ENCODE measurements at regions not wholly inside any gene's neighbourhood (a gene's known extent, or its start where the extent isn't known, plus 50 kb on each side); places are given as distances from the start of the nearest gene placed in this dataset.

- H3K4me1 ChIP-seq (ENCODE audit: insufficient read depth, low read length, poor library complexity, severe bottlenecking) = no peaks in the 10 kb centered on the region
- BruUV-seq (replicated peaks) = no TSS peak
- H3K27ac ChIP-seq (ENCODE audit: low read depth, low read length, poor library complexity, severe bottlenecking) = no peak overlapping the region
- no peaks in the 10 kb centered on the region for H3K27me3 ChIP-seq (replicated peaks; ENCODE audit: insufficient read depth, low read depth, low read length, poor library complexity)
- no peak overlapping the region for H3K4me3 ChIP-seq (ENCODE audit: low read depth, low read length, poor library complexity, severe bottlenecking)
- POLR2A ChIA-PET (ENCODE audit: low non-redundant PET) = no interaction called here
- H3K9me3 ChIP-seq (ENCODE audit: low read depth, low read length, poor library complexity, severe bottlenecking) = peaks cover 19% of the 10 kb centered on the region
- DNase-seq (ENCODE audit: low spot score) = no peak
- intact Hi-C loops (cut with micrococcal nuclease; ENCODE audit: unreplicated experiment) = no loop called here
- TF ChIP-seq EZH2 (IDR thresholded peaks at IDR 0.05; ENCODE audit: borderline replicate concordance, low read depth, low read length, poor library complexity, severe bottlenecking) = no peak
- no peaks in the 10 kb centered on the region for H3K36me3 ChIP-seq (ENCODE audit: insufficient read depth, low read length, poor library complexity, severe bottlenecking)
- CTCF ChIA-PET = no interaction called here
Measured at GRCh38 chr2:67806816-67807215, 256.0 kb downstream of the C1D start.

- CTCF ChIA-PET = no interaction called here
- peaks cover 19% of the 10 kb centered on the region for H3K9me3 ChIP-seq (ENCODE audit: low read depth, low read length, poor library complexity, severe bottlenecking)
- H3K4me3 ChIP-seq (ENCODE audit: low read depth, low read length, poor library complexity, severe bottlenecking) = no peak overlapping the region
- H3K27ac ChIP-seq (ENCODE audit: low read depth, low read length, poor library complexity, severe bottlenecking) = no peak overlapping the region
- H3K4me1 ChIP-seq (ENCODE audit: insufficient read depth, low read length, poor library complexity, severe bottlenecking) = no peaks in the 10 kb centered on the region
- intact Hi-C loops (cut with micrococcal nuclease; ENCODE audit: unreplicated experiment) = no loop called here
- H3K27me3 ChIP-seq (replicated peaks; ENCODE audit: insufficient read depth, low read depth, low read length, poor library complexity) = no peaks in the 10 kb centered on the region
- POLR2A ChIA-PET (ENCODE audit: low non-redundant PET) = no interaction called here
- H3K36me3 ChIP-seq (ENCODE audit: insufficient read depth, low read length, poor library complexity, severe bottlenecking) = no peaks in the 10 kb centered on the region
- DNase-seq (ENCODE audit: low spot score) = no peak
- no TSS peak for BruUV-seq (replicated peaks)
- TF ChIP-seq CTCF (conservative IDR thresholded peaks at IDR 0.05; ENCODE audit: low read depth, low read length) = no peak
- TF ChIP-seq EZH2 (IDR thresholded peaks at IDR 0.05; ENCODE audit: borderline replicate concordance, low read depth, low read length, poor library complexity, severe bottlenecking) = no peak
Measured at GRCh38 chr2:67808112-67808511, 254.7 kb downstream of the C1D start.

- BruUV-seq (replicated peaks) = no TSS peak
- CTCF ChIA-PET = no interaction called here
- Histone ChIP-seq H3K4me1 (ENCODE audit: insufficient read depth, low read length, poor library complexity, severe bottlenecking) (no peaks in the 10 kb centered on the region), H3K27me3 (replicated peaks; ENCODE audit: insufficient read depth, low read depth, low read length, poor library complexity) (no peaks in the 10 kb centered on the region), H3K27ac (ENCODE audit: low read depth, low read length, poor library complexity, severe bottlenecking) (no peak overlapping the region), H3K9me3 (ENCODE audit: low read depth, low read length, poor library complexity, severe bottlenecking) (peaks cover 19% of the 10 kb centered on the region), H3K36me3 (ENCODE audit: insufficient read depth, low read length, poor library complexity, severe bottlenecking) (no peaks in the 10 kb centered on the region), H3K4me3 (ENCODE audit: low read depth, low read length, poor library complexity, severe bottlenecking) (no peak overlapping the region)
- no peak for DNase-seq (ENCODE audit: low spot score)
- POLR2A ChIA-PET (ENCODE audit: low non-redundant PET) = no interaction called here
- intact Hi-C loops (cut with micrococcal nuclease; ENCODE audit: unreplicated experiment) = no loop called here
- no peak for TF ChIP-seq EZH2 (IDR thresholded peaks at IDR 0.05; ENCODE audit: borderline replicate concordance, low read depth, low read length, poor library complexity, severe bottlenecking)
- TF ChIP-seq CTCF (conservative IDR thresholded peaks at IDR 0.05; ENCODE audit: low read depth, low read length) = no peak
Measured at GRCh38 chr2:67812682-67813081, 250.1 kb downstream of the C1D start.

GRCh38 chr2:67823726-67824125 lies 239.1 kb downstream of the C1D start:
- intact Hi-C loops (cut with micrococcal nuclease; ENCODE audit: unreplicated experiment) = no loop called here
- CTCF ChIA-PET = no interaction called here
- peaks cover 36% of the 10 kb centered on the region for H3K4me1 ChIP-seq (ENCODE audit: insufficient read depth, low read length, poor library complexity, severe bottlenecking)
- TF ChIP-seq CTCF (conservative IDR thresholded peaks at IDR 0.05; ENCODE audit: low read depth, low read length) (no peak), EZH2 (IDR thresholded peaks at IDR 0.05; ENCODE audit: borderline replicate concordance, low read depth, low read length, poor library complexity, severe bottlenecking) (no peak)
- no peaks in the 10 kb centered on the region for H3K36me3 ChIP-seq (ENCODE audit: insufficient read depth, low read length, poor library complexity, severe bottlenecking)
- peaks cover 7% of the 10 kb centered on the region for H3K9me3 ChIP-seq (ENCODE audit: low read depth, low read length, poor library complexity, severe bottlenecking)
- no TSS peak for BruUV-seq (replicated peaks)
- H3K27me3 ChIP-seq (replicated peaks; ENCODE audit: insufficient read depth, low read depth, low read length, poor library complexity) = no peaks in the 10 kb centered on the region
- POLR2A ChIA-PET (ENCODE audit: low non-redundant PET) = no interaction called here
- no peak overlapping the region for H3K4me3 ChIP-seq (ENCODE audit: low read depth, low read length, poor library complexity, severe bottlenecking)
- H3K27ac ChIP-seq (ENCODE audit: low read depth, low read length, poor library complexity, severe bottlenecking) = no peak overlapping the region
- no peak for DNase-seq (ENCODE audit: low spot score)
